ENCODE measurements at regions not wholly inside any gene's neighbourhood (a gene's known extent, or its start where the extent isn't known, plus 50 kb on each side); places are given as distances from the start of the nearest gene placed in this dataset.

DNA sequence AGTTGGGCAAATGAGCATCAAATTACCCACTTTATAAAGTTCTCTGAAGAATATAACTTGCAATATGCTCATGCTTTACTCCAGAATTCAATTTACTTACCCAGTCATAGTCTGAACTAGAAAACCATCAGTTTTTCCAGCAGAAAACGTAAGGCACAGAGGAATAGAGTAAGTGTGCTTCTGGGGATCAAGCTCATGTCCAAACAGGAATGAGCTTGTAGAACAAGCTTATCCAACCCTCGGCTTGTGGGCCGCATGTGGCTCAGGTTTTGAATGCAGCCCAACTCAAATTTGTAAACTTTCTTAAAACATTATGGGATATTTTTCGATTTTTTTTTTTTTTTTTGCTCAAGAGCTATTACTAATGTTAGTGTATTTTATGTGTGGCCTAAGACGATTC lies 308.5 kb upstream of the KLF12 start:
- no peak for DNase-seq (ENCODE audit: low read depth in 2 of 2)

DNA sequence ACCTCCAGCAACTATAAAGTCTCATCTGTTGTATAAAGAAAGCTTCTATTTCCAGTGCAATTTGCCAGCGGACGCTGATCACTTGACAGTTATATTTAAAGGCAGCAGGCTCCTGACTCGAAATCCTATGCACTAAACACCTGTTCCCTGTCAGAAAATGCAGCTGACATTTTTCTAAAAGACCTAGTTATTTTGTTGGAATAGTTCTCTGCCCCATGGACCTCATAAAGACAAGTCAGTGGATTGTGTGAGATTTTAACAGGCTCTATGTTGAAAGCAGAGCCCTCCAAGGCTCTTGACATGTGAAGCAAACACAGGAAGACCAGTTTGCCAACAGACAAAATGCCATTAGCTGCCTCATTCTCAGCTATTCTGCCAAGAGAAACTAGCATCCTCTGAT lies 304.7 kb upstream of the KLF12 start:
- no peak for DNase-seq (ENCODE audit: low read depth in 2 of 2)

DNA sequence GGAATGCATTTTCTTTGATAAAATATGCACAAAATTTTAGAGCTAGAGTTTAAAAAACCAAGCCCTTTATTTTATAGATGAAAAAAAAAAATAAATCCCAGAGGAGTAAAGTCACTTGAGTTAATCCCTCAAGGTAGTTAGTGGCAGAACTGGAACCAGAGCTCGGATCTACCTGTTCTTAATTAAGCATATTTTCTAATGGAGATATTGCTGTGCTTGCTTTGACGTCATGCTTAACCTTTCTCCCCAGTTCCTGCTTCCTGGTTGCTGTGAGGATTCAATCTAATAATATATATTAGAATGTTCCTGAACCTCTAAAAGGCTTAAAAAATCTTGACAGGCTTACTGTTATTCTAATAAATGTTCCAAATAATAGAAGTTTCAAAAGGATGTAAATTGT lies 300.6 kb upstream of the KLF12 start:
- DNase-seq (ENCODE audit: low read depth in 2 of 2) = no peak

DNA sequence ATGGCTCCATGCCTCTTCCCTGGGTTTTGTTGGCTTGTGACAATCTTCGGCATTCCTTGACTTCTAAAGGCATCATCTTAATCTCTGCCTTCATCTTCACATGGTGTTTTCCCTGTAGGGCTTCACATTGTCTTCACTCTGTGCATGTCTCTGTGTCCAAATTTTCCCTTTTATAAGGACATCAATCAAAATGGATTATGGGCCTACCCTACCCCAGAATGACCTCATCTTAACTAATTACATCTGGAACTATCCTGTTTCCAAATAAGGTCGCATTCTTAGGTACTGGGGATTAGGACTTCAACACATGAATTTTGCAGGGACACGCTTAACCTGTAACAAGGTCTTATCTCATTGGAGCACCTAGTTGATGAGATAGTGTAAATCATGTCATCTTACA lies 290.3 kb upstream of the KLF12 start:
- no peak for DNase-seq (ENCODE audit: low read depth in 2 of 2)

DNA sequence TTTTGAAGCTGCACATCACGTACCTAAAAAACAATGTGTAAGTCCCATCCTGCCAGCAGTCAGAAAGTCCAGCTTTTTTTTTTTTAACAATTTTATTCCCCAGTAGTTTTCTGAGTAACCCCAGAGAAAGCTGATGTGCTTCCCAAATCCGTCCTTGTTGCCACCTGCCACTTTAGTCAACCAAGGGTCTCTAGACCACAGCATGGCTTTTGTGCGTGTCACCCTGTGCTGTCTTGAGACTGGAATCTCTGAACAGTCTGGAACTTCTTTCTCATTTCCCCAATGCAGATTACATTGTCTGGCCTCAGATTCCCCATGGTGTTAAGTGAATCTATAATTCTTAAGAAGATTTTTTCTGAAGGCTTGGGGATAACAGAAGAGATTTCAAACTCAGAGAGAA lies 289.2 kb upstream of the KLF12 start:
- DNase-seq (ENCODE audit: low read depth in 2 of 2) = no peak

DNA sequence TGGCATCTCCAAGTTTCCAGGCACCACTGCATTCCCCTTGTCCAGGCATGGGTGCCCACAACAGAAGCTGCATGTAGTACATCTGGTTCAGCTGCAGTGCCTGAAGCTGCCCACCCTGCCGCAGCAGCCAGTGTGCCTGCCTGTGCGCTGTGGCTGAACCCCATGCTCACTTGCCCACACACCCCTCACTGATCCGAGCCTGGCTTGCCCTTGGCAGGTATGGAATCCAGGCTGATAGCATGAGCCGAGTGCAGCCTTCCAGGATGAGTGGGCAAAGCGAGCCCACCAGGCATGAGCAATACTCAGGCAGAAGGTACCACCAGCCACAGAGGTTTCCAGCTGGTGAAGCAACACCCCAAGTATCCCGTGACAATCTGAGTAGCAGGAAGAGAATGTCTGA lies 280.3 kb upstream of the KLF12 start:
- DNase-seq (ENCODE audit: low read depth in 2 of 2) = no peak

DNA sequence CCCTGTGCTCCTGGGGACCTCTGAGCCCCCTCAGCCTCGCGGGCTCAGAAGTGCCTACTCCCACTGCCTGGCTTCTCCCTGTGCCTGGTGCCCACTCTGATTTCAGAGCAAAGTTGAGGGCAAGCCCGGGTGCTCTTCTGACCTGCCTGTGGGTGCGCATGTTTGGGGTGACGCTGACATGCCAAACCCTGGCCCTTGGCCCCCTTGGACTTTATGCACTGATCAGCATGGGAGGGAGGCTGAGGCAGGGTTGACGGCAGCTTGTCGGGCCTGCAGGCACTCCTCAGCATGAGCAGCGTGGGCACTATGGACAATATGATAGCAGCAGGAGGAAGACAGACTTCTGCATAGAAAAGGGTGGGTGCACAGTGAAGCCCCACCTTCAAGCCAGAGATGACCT lies 279.3 kb upstream of the KLF12 start:
- DNase-seq (ENCODE audit: low read depth in 2 of 2) = no peak

DNA sequence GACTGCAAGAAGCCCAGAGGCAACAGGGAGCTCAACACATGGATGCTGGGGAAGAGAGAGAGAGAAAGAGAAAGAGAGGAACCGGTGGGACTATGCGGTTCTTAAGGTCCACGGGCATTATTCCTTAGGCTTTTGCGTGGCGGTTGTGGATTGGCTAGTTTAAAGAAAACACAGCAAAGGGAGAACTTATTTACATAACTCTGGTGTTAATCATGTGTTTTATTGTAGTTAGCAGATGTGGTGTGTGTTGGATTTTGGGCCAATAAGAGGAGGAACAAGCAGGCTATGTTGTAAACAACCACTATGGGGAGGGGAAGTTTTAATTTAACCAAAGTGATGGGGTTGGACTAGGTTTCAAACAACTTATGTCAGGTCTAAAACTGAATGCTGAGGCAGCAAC lies 275.3 kb upstream of the KLF12 start:
- no peak for DNase-seq (ENCODE audit: low read depth in 2 of 2)

DNA sequence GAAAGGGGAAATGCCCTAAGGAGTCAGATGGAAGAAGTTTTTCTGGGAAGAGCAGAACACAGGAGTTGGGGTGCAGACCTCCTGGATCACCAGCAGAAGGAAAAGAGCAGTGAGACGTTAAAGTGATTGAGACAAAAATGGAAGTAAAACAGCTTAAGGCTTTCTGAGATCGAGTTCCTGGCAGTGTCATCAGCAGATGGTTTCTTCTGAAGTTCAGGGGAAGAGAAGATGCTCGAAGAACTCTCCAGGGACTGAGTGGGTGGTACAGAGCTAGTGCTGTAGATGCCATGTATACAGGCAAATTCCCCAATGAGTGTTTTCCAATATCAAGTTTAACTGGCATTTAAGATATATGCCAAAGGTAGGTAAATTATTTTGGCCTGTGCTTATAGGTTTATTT lies 272.2 kb upstream of the KLF12 start:
- DNase-seq (ENCODE audit: low read depth in 2 of 2) = no peak

DNA sequence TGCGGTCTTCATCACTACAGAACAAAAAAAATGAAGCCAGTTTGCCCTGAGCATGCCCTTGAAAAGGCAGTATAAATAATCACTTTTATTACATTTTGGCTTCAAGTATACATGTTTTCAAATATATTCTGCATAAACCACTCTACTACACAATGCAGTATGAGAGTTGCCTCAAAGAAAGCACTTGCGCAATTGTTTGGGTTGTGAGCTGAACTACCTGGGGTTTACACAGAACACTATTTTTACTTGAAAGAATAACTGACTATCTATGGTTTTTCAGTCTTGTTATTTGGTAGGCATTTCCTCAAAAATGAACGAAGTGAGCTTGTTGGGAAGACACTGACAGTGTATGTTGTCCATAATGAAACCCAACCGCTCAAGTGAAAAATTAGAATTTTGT lies 264.4 kb upstream of the KLF12 start:
- no peak for DNase-seq (ENCODE audit: low read depth in 2 of 2)

DNA sequence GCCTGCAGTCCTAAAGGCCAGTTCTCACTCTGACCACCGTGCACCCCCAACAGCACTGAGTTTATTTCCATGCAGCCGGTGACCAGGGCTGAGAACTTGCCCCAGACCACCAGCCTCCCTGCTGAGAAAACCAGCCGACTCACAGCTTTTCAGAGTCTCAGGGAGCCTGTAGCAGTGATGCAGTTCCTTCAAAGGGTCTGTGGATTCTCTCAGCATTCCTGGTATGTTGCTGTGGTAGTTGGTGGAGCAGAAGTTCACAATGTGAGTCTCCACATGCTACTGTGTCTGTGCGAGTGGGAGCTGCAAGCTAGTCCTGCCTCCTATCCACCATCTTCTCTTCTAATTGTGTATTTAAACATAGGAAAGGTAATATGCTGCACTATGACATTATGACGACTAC lies 254.9 kb upstream of the KLF12 start:
- no peak for DNase-seq (ENCODE audit: low read depth in 2 of 2)

DNA sequence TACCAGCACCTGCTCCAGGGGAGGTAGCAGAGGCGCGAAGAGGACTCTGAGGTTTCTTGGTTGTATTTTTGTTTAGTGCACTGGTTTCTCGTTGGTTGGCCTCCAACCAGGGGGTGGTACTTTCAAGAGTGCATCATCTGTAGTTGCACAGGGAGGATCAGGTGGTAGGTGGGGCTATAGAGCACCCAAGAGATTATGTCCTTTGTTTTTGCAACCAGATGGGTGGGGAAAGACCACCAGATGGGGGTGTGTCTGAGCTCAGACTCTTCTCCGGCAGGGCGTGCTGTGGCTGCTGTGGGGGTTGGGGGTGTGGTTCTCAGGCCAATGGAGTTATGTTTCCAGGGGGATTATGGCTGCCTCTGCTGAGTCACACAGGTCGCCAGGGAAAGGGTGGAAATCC lies 254.4 kb upstream of the KLF12 start:
- DNase-seq (ENCODE audit: low read depth in 2 of 2) = no peak

DNA sequence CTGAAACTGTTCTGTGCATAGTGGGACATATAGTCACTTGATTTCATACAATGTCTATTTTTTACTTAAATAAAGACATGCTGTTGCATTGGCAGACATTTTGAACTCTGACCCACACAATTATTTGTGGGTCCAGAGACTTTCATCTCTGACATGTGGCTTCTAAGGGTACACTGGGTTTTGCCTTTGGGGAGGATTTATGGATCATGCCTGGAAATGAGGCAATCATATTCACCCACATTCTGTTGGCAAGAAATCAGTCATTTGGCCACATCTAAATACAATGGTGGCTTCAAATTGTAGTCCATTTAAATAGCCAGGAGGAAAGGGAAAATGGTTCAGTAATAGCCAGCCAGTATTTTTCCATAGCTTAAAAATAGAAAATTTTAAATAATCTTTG lies 238.3 kb upstream of the KLF12 start:
- no peak for DNase-seq (ENCODE audit: low read depth in 2 of 2)

DNA sequence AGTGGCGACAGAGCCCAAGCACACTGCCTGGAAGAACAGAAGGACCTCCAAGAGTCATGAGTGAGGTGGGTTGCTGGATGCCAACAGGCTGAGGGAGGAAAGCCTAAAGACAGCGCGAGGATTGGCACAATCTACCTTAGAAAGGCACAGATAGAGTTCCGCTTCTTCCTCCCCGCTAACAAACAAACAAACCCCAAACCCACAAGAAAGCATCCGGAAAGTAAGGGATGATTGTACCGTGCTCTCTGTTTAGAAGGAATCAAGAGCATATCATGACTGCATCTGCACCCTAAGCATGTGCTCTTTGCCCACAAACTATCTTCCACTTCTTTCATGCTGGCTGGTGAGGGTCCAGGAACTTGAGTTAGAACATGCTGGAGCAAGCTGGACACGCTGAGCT lies 233.0 kb upstream of the KLF12 start:
- no peak for DNase-seq (ENCODE audit: low read depth in 2 of 2)

DNA sequence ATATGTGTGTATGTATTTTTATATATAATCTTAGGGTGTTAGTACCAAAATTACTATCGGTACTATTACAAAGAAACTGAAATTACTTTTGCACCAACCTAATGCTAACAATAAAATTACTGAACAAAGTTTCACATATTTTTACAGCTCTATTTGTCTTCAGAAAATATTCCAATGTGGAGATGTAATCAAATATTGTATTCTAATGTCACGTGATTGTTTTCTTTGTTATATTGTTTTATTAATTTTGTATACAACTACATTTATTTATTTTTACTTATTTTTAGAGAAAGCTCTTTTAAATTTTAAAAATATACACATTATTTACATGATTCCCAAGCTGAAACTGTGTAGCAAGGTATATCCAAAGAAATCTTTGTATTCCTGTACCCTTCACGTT lies 227.1 kb upstream of the KLF12 start:
- no peak for DNase-seq (ENCODE audit: low read depth in 2 of 2)

DNA sequence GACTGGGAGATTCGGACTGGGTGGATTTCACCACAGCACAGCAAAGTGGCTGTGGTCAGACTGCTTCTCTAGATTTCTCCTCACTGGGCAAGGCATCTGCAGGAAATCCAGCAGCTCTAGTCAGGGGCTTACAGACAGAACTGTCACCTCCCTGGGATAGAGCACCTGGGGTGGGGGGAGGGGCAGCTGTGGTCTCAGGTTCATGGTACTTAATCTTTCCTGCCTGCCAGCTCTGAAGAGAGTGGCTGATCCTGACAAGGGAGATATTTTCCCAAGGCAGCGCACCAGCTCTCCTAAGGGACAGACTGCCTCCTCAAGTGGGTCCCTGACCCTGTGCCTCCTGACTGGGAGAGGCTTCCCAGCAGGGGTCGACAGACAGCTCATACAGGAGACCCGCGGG lies 212.8 kb upstream of the KLF12 start:
- DNase-seq (ENCODE audit: low read depth in 2 of 2) = no peak

DNA sequence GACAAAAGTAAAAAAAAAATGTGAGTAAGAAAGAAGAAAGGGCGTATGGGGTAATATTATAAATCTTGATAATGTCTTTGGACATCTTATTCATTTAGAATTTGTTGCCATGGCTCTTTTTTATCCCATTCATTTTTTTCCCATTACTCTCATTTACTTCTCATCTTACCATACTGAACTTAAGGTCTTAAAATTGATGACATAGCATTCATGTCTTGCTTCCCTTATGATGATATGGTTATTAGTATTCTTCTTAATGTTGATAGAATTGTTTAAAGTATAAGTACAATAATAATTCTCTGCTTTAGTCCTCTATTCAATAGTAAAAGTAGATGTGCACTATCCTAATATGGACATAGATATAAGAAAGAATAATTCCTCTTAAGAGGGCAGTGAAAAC lies 204.1 kb upstream of the KLF12 start:
- DNase-seq (ENCODE audit: low read depth in 2 of 2) = no peak

DNA sequence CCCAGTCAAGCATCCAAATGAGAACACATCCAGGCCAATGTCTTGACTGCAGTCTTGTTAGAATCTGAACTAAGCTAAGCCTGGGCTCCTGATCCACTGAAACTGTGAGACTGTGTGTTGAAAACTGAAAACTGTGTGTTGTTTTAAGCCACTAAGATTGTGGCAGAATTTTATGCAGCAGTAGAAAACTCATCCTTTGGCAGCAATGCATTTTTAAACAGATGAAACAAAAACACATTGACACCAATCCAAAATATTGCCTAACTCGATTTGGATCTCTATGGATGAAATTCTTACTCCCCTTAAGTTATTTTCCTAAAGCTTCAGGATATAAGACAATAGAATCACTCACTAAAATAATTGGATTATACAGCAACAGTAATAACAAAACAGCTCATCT lies 202.3 kb upstream of the KLF12 start:
- DNase-seq (ENCODE audit: low read depth in 2 of 2) = no peak

DNA sequence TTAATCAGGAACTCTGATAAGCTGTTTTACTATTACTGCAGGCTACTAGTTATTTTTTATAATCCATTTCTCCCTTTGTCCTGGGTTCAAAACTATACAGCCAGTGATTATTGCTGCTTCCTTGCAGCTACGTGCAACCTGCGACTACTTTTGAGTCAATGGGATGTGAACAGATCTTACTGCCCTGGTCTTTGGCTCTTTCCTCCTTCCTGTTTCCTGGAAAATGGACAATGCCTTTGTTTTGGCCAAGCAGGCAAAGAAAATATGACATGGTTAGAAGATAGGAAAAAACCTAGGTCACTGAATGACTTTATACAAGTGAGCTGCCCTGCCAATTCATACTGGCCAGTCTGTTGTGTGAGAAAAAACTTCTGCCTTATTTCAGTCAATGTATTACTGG lies 201.2 kb upstream of the KLF12 start:
- no peak for DNase-seq (ENCODE audit: low read depth in 2 of 2)

DNA sequence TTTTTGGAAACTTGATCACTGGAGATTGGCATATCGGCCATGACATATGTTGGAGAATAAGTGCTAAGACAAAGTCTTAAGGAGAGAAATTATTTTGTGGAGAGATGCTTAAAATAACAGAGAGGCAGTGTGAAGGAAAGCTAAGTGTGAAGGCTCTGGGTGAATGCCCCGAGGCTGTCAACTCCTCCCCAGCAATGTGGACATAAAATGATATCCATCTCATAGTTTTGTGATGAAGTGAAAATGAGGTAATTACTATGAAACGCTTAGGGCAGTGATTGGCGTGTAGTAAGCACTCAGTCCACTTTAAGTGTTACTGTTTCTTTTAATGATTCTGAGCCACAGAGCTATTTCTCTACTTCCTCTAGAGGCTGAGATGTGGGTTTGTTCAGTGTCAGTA lies 195.8 kb upstream of the KLF12 start:
- DNase-seq (ENCODE audit: low read depth in 2 of 2) = no peak

DNA sequence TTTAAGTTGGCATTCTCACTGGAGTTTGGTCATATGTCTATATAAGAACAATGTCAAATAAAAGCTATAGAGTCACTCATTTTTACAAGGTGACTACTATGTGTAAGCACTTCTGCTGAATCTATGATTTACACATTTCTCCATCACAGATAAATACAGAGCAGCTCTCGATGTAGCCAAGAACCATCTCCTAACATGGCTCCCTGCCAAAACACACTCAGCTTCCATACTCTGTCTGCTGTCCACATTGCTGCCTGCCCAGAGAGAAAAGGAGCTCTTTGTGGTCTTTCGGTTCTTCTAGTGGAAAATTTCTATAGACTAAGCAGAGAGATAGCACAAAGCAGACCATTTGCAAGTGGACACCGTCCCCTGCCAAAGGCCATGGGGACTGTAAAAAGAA lies 190.9 kb upstream of the KLF12 start:
- DNase-seq (ENCODE audit: low read depth in 2 of 2) = peak in 1 of 2 donors; percentile 19

DNA sequence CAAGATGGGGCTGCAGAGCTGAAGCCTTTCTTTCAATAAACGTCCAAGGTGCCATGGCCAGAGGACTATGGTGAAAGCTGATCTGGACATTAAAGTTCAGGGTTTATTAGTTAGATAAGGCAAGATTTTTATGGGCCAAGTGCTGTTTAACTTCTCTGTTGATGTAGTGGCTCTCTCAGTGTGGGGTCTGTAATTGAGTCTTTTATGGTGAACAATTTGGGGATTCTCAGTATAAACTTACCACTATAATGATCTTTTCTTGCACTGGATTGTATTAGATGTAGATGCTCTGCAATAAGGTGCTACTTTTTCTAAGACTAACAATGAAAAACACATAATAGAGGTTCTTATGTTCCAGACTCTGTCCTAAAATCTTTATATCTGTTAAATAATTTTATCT lies 190.1 kb upstream of the KLF12 start:
- no peak for DNase-seq (ENCODE audit: low read depth in 2 of 2)

DNA sequence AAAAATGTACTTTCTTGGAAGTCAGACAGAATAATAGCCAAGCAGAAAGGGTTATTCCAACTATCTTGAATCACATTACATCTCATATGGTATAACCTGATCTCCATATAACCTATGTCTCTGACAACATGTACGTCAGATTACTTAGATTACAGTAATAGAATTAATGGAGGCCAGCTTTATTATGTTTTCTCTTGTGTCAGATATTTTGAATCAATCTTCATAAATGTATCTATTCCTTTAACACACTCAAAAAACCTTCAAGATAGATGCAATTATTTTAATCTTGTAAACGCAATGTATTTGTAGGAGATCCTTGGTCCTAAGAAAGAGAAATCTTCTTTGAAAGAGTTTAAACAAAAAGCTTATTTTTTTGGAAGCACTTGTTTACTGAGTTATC lies 188.4 kb upstream of the KLF12 start:
- DNase-seq (ENCODE audit: low read depth in 2 of 2) = no peak

DNA sequence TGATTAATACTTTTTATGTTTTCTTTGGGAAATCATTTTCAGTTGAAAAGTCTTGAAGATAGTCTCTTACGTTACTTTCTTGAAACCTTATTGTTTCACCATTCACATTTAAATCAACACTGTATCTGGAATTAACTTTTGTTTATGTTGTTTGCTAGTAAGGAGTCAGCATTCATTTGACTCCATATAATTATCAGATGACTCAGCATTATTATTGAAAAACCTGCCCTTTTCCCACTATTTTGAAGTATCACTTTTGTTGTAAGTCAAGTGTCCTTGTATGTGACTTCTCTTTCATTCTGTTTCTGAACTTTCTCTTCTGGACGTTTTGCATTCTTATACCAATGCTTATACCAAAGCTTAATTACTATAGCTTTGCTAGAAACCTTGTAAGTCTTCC lies 186.1 kb upstream of the KLF12 start:
- no peak for DNase-seq (ENCODE audit: low read depth in 2 of 2)

DNA sequence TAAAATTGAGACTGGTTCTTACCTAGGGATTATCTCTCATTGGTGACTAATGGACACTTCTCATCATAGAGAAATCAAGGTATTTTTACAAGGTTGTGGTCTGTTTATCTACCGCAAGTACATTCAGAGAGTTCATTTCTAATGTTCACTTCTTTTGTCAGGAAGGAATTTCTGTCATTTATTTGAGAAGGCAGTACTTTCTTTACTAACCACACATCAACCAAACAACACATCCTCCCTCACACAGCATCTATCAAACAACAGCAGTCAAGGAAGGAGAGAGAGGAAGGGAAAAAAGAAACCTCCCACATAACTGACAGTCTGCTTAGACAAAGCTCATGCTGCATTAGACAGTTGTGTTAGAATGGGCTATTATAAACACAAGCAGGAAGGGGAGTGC lies 182.3 kb upstream of the KLF12 start:
- DNase-seq (ENCODE audit: low read depth in 2 of 2) = no peak
